Suprapubic skin (tissue), 3 donors: ENCODE measurements at regions not wholly inside any gene's neighbourhood (a gene's known extent, or its start where the extent isn't known, plus 50 kb on each side); places are given as distances from the start of the nearest gene placed in this dataset.

ENCODE experiments used
- EP300 ChIP-seq: sonication (generic); formaldehyde crosslinking; IDR thresholded peaks from one replicate; pipeline ENCODE4 v1.6.1; 2017; ENCODE audit warnings: antibody characterized with exemption
- TF ChIP-seq, protein P1 (sequence below), 2 donors: fragments of 200-600 bp in 1 of 2; fragments of 450-650 bp in 1 of 2; sonication (generic) in 1 of 2; IDR thresholded peaks; one replicate each; pipeline ENCODE4 v1.5.1; 2016 to 2019; ENCODE audit warnings: antibody characterized with exemption in 2 of 2, mild to moderate bottlenecking in 1 of 2, moderate library complexity in 1 of 2

- no peak for TF ChIP-seq EP300
- TF ChIP-seq, protein P1, sequence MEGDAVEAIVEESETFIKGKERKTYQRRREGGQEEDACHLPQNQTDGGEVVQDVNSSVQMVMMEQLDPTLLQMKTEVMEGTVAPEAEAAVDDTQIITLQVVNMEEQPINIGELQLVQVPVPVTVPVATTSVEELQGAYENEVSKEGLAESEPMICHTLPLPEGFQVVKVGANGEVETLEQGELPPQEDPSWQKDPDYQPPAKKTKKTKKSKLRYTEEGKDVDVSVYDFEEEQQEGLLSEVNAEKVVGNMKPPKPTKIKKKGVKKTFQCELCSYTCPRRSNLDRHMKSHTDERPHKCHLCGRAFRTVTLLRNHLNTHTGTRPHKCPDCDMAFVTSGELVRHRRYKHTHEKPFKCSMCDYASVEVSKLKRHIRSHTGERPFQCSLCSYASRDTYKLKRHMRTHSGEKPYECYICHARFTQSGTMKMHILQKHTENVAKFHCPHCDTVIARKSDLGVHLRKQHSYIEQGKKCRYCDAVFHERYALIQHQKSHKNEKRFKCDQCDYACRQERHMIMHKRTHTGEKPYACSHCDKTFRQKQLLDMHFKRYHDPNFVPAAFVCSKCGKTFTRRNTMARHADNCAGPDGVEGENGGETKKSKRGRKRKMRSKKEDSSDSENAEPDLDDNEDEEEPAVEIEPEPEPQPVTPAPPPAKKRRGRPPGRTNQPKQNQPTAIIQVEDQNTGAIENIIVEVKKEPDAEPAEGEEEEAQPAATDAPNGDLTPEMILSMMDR (IDR thresholded peaks at IDR 0.05) = no peak
Measured at GRCh38 chr17:53627511-53627910, 195.2 kb upstream of the KIF2B start.
